ENCODE measurements at regions not wholly inside any gene's neighbourhood (a gene's known extent, or its start where the extent isn't known, plus 50 kb on each side); places are given as distances from the start of the nearest gene placed in this dataset.

GRCh38 chr6:132937466-132937906, 123.1 kb downstream of the RPS12 start:
- no peak for DNase-seq

GRCh38 chr6:132948889-132949288, 134.5 kb downstream of the RPS12 start:
- DNase-seq: no peak

DNA sequence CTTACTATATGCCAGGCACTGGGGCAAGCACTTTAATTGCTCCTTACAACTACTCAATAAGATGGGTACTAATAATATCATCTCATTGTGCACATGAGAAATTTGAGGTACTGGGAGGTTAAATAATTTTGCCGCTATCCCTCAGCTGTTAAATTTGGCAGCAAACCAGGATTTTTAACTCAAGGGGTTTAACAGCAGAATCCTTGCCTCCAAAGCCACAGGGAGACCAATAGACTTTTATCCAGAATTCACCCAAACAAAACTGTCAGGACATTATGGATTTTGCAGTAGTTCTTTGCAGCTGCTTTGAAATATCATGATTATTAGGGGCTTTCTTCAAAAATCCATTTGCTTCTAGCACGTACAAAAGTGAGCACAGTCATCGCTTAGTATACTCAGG, 136.2 kb downstream of the RPS12 start:
- no peak for DNase-seq

- no peak for DNase-seq
Observed at GRCh38 chr6:132952031-132952867, 137.9 kb downstream of the RPS12 start.

DNA sequence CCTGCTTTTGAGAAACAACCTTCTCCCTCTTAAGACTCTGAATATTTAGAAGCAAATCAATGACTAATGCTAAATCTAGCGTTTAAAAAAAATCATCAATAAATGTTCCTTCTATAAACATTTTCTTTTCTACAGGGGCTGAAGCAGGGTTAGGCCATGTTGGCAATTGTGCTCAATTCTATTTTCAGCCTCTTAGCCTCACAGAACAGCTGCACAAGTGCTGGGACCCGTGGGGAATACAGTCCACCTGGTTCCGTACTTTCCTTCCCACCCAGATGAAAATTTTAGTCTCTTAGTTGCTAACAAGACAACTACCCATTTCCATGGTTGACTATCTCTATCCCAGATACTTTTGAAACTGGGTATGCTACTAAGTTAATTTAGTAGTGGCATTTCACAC, 138.6 kb downstream of the RPS12 start:
- no peak for DNase-seq

- no peak for DNase-seq
Observed at GRCh38 chr6:132954222-132954621, 139.9 kb downstream of the RPS12 start.

DNA sequence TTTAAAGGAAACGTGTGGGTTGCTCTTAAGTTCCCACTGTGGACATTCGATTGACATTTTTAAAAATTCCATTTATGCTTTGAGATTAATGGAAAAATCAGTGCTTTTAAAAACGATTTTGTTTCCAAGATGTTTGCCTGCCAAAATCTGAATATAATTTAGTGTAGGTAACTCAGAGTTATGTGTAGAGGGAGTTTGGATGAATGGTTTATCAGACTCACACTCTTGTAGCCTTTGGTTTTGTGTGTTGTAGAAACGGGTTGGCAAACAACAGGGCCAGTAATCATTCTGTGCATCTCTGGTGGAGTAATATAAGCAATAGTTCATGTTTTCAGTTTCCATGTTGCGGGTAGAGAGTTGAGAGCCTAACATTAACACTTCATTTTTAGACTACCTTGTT, 140.6 kb downstream of the RPS12 start:
- no peak for DNase-seq

GRCh38 chr6:132959639-132960326, 145.4 kb downstream of the RPS12 start:
- no peak for DNase-seq

DNA sequence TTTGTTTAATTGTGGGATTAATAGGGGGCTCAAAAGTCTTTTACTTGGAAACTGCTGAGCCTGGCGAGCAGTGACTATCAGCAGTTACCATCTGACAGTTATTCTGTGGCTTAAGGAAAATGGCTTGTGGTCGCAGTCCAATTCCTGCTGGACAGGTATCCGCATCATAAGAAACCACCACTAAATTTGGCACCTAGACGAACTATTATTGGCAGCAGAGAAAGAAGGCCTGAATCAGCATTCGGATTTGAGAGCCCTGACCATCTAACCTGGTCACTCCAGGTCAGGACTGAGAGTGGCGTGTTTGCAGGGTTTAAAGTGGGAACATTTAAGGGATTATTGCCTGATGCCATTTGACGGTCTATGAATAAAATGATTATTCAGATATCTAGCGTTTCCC, 146.4 kb downstream of the RPS12 start:
- DNase-seq: no peak

- DNase-seq: no peak
Observed at GRCh38 chr6:132961122-132961521, 146.8 kb downstream of the RPS12 start.

DNA sequence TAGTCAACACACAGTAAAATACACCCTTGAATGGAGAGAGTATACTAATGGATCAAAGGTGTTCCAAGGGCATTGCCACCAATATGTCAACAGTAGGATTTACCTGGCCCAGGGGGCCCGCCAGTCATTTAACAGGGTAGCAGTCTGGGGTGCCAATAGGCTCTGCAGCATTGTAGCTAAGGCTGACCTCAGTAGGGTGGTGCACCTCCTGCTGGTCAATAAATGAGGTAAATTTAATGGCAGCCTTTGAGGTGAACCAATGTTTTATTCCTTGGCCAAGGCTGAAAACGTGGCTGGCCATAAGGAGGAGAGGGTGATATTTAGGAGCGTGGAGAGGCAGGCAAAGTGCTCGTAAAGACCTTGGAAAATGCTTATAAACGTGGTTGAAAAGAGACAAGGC, 147.2 kb downstream of the RPS12 start:
- no peak for DNase-seq

DNA sequence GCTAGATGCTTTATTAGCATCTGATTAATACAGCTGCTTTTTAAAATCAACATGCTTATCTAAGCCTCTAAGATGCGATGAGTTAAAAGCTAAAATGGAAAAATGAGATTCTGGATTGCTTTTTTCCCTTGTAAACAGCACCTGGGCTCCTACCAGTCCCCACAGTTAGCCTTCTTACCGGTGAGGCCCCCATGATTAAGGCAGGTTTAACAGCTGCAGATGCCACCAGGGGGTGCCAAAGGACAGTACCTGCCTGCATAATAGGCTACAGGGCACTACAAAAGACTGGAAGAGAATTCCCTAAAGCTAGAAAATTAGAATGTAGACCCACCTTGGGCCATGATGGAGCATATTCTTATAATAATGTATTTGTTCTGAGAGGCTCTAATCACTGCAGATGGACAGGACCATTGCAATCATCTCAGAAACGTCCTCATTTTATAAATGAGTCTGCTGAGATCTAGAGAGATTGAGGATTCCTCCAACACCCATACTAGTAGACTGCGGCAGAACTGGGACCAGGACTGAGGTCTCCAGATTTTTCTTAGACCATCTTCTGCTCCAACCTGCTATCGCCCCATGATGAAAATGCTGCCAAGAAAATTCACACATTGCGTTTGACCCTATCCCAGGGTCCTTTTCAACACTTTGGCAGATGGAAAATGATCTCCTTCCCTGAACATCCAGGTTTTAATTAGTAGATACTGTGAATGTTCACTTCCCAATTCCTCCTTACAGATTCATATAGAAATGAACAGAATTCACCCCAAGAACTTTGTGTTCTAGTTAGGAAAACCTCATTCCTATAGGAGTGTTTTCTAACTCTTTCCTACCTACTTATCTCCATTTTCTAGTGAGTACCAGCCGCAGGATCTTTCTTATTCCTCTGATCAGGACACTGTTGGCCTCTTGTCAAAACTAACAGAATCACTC, 148.8 kb downstream of the RPS12 start:
- peak; percentile 52 for DNase-seq

DNA sequence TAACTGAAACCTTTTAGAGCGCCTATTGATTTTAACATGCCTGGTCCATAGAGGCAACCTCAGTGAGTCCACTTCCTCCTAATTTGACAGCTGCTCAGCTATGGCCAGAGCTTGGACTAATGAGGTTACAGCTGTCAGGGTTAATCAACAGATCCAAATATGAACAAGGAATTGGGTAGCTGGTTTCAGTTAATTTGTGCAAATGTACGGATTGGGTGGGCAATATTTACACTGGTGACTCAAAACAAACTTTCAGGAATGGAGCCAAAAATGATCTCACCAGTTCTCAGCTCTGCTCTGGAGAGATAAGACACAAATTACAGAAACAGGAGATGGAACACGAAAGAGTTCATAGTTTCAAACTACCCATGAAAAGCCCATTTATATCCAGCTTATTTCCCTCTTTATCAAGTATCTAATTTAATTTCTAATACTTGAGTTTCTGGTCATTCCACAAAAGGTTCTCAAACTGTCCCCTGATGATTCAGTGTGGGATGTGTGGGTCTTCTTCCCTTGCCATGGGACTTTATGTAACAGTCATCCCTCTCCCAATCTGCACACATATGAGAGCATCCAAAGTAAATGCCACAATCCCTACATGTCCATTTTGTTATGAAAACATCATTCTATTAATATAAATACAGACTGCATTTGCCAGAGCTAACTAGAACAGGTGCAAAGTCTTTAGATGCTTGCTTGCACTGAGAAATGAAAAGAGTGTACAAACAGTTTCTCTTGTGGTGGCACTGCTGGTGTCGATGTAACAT, 149.9 kb downstream of the RPS12 start:
- no peak for DNase-seq

DNA sequence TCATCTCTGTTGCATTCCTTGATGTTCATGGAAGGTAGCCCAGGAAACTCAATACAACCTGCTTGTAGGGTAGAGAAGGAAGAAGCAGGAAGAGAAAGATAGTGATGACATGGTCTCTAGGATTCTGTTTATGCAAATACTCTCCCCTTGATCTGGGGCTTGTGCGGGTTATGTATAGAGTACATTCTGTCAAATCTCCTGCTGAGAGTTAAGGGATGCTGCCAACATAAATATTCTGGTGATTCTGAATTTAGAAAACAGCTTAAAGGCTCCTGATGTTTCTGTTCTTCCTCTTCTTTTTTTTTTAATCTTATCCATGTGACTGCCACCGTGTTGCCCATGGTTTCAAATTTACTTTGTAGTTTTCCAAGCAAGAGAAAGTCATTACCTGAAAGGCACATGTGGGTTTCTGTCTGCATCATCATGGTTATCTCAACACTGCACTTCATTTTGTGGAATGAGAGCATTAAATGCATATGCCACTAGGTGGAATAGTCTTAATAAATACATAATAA, 150.6 kb downstream of the RPS12 start:
- no peak for DNase-seq

DNA sequence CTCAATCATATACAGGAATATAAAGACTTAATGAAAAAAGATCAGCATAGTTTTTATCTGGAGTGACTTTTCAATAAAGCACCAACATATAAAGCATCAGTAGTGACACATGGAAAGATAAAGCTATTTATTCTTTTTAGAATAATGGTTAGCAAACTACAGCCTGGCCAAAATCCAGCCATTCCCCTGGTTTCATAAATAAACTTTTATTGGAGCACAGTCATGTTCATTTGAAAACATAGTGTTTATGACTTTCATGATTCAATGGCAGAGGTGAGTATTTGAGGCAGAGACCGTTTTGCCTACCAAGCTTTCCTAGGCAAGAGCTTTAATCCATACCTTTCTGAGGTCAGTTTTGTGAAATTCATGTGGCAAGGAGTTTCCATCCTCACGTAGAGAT, 153.5 kb downstream of the RPS12 start:
- DNase-seq: no peak

DNA sequence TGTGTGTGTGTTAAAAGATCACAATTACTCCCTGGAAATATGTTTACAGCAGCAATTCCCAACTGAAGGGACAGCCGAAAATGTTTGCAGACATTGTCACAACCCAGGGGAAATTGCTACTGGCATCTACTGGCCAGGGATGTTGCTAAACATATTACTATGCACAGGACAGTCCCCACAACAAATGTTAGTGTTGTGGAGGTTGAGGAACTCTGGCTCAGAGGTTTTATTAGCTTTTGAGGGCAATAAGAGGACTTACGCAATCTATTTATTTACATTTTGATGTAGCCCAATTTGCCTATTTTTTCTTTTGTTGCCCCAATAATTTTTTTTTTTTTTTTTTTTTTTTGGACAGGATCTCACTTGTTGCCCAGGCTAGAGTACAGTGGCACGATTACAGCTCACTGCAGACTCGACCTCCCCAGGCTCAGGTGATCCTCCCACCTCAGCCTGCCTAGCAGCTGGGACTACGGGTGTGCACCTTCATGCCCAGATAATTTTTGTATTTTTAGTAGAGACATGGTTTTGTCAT, 154.1 kb downstream of the RPS12 start:
- no peak for DNase-seq

DNA sequence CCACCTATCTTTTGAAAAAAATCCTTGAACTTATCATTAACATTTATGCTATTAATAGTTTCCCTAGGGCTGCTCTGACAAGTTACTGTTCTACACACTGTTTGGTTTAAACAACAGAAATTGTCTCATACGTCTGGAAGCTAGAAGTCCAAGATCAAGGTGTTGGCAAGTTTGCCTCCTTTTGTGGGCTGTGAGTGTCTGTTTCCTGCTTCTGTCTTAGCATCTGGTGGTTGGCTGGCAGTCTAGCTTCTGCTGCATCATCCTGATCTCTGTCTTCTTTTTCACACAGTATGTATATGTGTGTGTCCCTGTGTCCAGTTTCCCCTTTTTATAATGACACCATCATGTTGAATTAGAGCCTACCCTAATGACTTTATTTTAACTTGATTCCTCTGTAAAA, 154.8 kb downstream of the RPS12 start:
- DNase-seq: no peak

GRCh38 chr6:132971676-132972075, 157.3 kb downstream of the RPS12 start:
- DNase-seq: no peak

DNA sequence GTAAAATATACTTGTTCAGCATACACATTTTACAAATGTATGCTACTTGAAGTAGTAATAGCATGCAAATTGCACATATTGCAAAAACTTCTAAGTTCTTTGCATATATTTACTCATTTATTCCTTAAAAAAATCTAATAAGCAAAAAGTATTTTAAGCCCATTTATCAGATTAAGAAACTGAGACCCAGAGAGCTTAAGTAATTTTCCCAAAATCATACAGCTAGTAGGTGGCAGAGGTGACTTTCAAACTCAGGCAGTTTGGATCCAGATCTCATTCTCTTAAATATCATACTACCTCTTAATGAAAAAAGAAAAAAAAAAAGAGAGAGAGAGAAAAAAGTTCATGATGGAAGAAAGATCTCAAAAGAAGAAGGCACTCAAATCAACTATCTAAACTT, 157.9 kb downstream of the RPS12 start:
- DNase-seq: no peak

- DNase-seq: no peak
Observed at GRCh38 chr6:132972971-132973370, 158.6 kb downstream of the RPS12 start.

GRCh38 chr6:132973514-132973993, 159.2 kb downstream of the RPS12 start:
- DNase-seq: no peak

- no peak for DNase-seq
Observed at GRCh38 chr6:132974122-132974521, 159.8 kb downstream of the RPS12 start.

Measured in activated naive CD4-positive, alpha-beta T cell treated with Interleukin-2 at 50 U/mL for 16 hours (primary cell).